ENCODE measurements at regions not wholly inside any gene's neighbourhood (a gene's known extent, or its start where the extent isn't known, plus 50 kb on each side); places are given as distances from the start of the nearest gene placed in this dataset.

GRCh38 chr5:8865266-8865665 lies 680.6 kb downstream of the SEMA5A start:
- no peak overlapping the region for H2BK20ac ChIP-seq (ENCODE audit: low read length)
- H2AK5ac ChIP-seq (ENCODE audit: low read depth, low read length) = no peak overlapping the region
- no peaks in the 10 kb centered on the region for H4K20me1 ChIP-seq (replicated peaks in 1 of 2; ENCODE audit: control insufficient read depth in 1 of 2, insufficient read depth in 2 of 2, low read length in 2 of 2)
- no peaks in the 10 kb centered on the region for H3K9me3 ChIP-seq (ENCODE audit: insufficient read depth in 2 of 2, low read depth in 1 of 2, low read length in 1 of 2)
- H3K4me3 ChIP-seq (ENCODE audit: extremely low read depth in 1 of 4, insufficient read depth in 2 of 4, low read depth in 3 of 4, low read length in 4 of 4) = no peak overlapping the region
- no peak overlapping the region for H3K4me2 ChIP-seq (ENCODE audit: insufficient read depth in 1 of 2, low read depth in 2 of 2, low read length in 2 of 2)
- H3K14ac ChIP-seq (ENCODE audit: insufficient read length) = no peak overlapping the region
- no peaks in the 10 kb centered on the region for H3K36me3 ChIP-seq (ENCODE audit: control insufficient read depth in 2 of 4, insufficient read depth in 4 of 4, low read length in 3 of 4)
- H2BK120ac ChIP-seq (replicated peaks; ENCODE audit: low read depth, low read length) = no peak overlapping the region
- no peak for TF ChIP-seq BACH1 (IDR thresholded peaks at IDR 0.05; ENCODE audit: low read length)
- no peak for TF ChIP-seq SRF (IDR thresholded peaks at IDR 0.05; ENCODE audit: low read depth, low read length)
- no peak for TF ChIP-seq CEBPB (IDR thresholded peaks at IDR 0.05; ENCODE audit: low read depth, low read length)
- no peak for TF ChIP-seq ZNF274 (IDR thresholded peaks at IDR 0.05; ENCODE audit: borderline replicate concordance, extremely low read depth, low read length)
- no peak for TF ChIP-seq RFX5 (IDR thresholded peaks at IDR 0.05; ENCODE audit: borderline replicate concordance, low read depth, low read length)
- POLR2A ChIA-PET (ENCODE audit: partially characterized antibody) = no interaction called here
- no peak for DNase-seq (ENCODE audit: low read depth in 1 of 2, low spot score in 2 of 2)
- no peak overlapping the region for H3K9ac ChIP-seq (replicated peaks in 1 of 4; ENCODE audit: extremely low read depth in 1 of 4, low read depth in 3 of 4, low read length in 3 of 4)
- no peak overlapping the region for H4K8ac ChIP-seq (ENCODE audit: extremely low read depth, insufficient read depth, low read length)
- H3K56ac ChIP-seq (replicated peaks; ENCODE audit: insufficient read length, low read depth, low read length) = no peak overlapping the region
- no peak overlapping the region for H2BK5ac ChIP-seq (ENCODE audit: low read depth, low read length)
- H3K4me1 ChIP-seq (replicated peaks in 1 of 4; ENCODE audit: control insufficient read depth in 3 of 4, insufficient read depth in 4 of 4, low read length in 3 of 4) = peaks cover 0 to 4% (median under 1%) of the 10 kb centered on the region in 4 experiments; a peak in 4 of 7 replicates
- no peaks in the 10 kb centered on the region for H3K79me1 ChIP-seq (ENCODE audit: low read depth, low read length)
- H3K27me3 ChIP-seq (replicated peaks in 1 of 4; ENCODE audit: control insufficient read depth in 3 of 4, extremely low read depth in 1 of 4, insufficient read depth in 3 of 4, low read length in 3 of 4) = no peaks in the 10 kb centered on the region
- WGBS, 2 experiments (ENCODE audit: extremely low coverage in 1 of 2, insufficient coverage in 1 of 2, insufficient read length in 1 of 2, insufficient replicate concordance in 2 of 2, low coverage in 1 of 2, low lambda C conversion rate in 2 of 2, missing lambda C conversion rate in 1 of 2) = 85% methylated on average over 5 of the region's 5 CpGs; no CpG with 5 or more reads in 1 of the 2 experiments
- H2BK15ac ChIP-seq (ENCODE audit: low read length) = no peak overlapping the region
- no peaks in the 10 kb centered on the region for H3K23me2 ChIP-seq (ENCODE audit: low read depth, low read length)
- no peak overlapping the region for H4K91ac ChIP-seq (replicated peaks; ENCODE audit: insufficient read length, low read length)
- no peaks in the 10 kb centered on the region for H3K79me2 ChIP-seq (ENCODE audit: control insufficient read depth in 1 of 2, insufficient read depth in 2 of 2, low read length in 2 of 2)
- no peak overlapping the region for H3K27ac ChIP-seq (ENCODE audit: low read depth, low read length)
- no peak overlapping the region for H2BK12ac ChIP-seq (ENCODE audit: low read depth, low read length)
- CTCF ChIA-PET (ENCODE audit: partially characterized antibody) = interaction anchor here (0.7 to 1.2 kb wide), 6 partner anchors 10 to 342 kb away, joined by 3 to 5 read pairs (median 3); no protein-coding TSS in a partner anchor
- no peak overlapping the region for H3K4ac ChIP-seq (replicated peaks; ENCODE audit: insufficient read length, low read depth, low read length)
- H4K5ac ChIP-seq (ENCODE audit: insufficient read length, low read depth, low read length) = no peak overlapping the region
- H2AFZ ChIP-seq (ENCODE audit: low read length) = peak overlapping the region; percentile 58
- no peak overlapping the region for H3K18ac ChIP-seq (ENCODE audit: extremely low read depth, low read length)
- H3K23ac ChIP-seq (ENCODE audit: insufficient read length) = no peak overlapping the region
- FAIRE-seq = no peak

All from H1 (cell line).